Neutrophil (primary cell): ENCODE measurements at regions not wholly inside any gene's neighbourhood (a gene's known extent, or its start where the extent isn't known, plus 50 kb on each side); places are given as distances from the start of the nearest gene placed in this dataset.

Source experiments
- H3K27ac ChIP-seq: fragments of 200-600 bp; sonication (generic); 2 replicates; pipeline ENCODE4 v1.5.1; 2016; ENCODE audit warnings: mild to moderate bottlenecking, moderate library complexity
- H3K27me3 ChIP-seq: fragments of 200-600 bp; sonication (generic); 2 replicates; pipeline ENCODE4 v1.6.0; 2016; ENCODE audit warnings: mild to moderate bottlenecking
- H3K36me3 ChIP-seq: fragments of 200-600 bp; sonication (generic); 2 replicates; pipeline ENCODE4 v1.5.1; 2017
- H3K4me1 ChIP-seq, 2 experiments: fragments of 200-600 bp in 1 of 2; sonication (generic) in 1 of 2; 1 replicate in 1 of 2; 2 replicates in 1 of 2; pipeline versions ENCODE4 v1.5.1 to v1.6.1; 2013 to 2016; ENCODE audit warnings: low read depth in 1 of 2, low read length in 1 of 2, mild to moderate bottlenecking in 1 of 2, moderate library complexity in 1 of 2; ENCODE audit not compliant: control insufficient read depth in 1 of 2, insufficient read depth in 1 of 2
- H3K4me3 ChIP-seq, 2 experiments: fragments of 200-600 bp in 1 of 2; sonication (generic) in 1 of 2; 1 replicate in 1 of 2; 2 replicates in 1 of 2; pipeline ENCODE4 v1.5.1; 2013 to 2016; ENCODE audit warnings: low read depth in 1 of 2, low read length in 1 of 2, mild to moderate bottlenecking in 1 of 2, moderate library complexity in 1 of 2
- H3K9me3 ChIP-seq: fragments of 200-600 bp; sonication (generic); 2 replicates; pipeline ENCODE4 v1.5.1; 2016
- TF ChIP-seq, protein P1 (sequence below): fragments of 200-600 bp; sonication (generic); IDR thresholded peaks from 2 replicates; pipeline ENCODE4 v1.5.1; 2016; ENCODE audit warnings: antibody characterized with exemption

GRCh38 chr6:28589234-28589956 lies 63.7 kb downstream of the GPX5 start:
- no peak overlapping the region for H3K4me3 ChIP-seq
- no peaks in the 10 kb centered on the region for H3K9me3 ChIP-seq
- no peak overlapping the region for H3K27ac ChIP-seq
- H3K36me3 ChIP-seq: no peaks in the 10 kb centered on the region
- H3K4me1 ChIP-seq: no peaks in the 10 kb centered on the region
- TF ChIP-seq, protein P1, sequence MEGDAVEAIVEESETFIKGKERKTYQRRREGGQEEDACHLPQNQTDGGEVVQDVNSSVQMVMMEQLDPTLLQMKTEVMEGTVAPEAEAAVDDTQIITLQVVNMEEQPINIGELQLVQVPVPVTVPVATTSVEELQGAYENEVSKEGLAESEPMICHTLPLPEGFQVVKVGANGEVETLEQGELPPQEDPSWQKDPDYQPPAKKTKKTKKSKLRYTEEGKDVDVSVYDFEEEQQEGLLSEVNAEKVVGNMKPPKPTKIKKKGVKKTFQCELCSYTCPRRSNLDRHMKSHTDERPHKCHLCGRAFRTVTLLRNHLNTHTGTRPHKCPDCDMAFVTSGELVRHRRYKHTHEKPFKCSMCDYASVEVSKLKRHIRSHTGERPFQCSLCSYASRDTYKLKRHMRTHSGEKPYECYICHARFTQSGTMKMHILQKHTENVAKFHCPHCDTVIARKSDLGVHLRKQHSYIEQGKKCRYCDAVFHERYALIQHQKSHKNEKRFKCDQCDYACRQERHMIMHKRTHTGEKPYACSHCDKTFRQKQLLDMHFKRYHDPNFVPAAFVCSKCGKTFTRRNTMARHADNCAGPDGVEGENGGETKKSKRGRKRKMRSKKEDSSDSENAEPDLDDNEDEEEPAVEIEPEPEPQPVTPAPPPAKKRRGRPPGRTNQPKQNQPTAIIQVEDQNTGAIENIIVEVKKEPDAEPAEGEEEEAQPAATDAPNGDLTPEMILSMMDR: no peak
- peaks cover 86% of the 10 kb centered on the region for H3K27me3 ChIP-seq

- H3K4me3 ChIP-seq: no peak overlapping the region
- H3K4me1 ChIP-seq: no peaks in the 10 kb centered on the region
- peaks cover 81% of the 10 kb centered on the region for H3K27me3 ChIP-seq
- H3K9me3 ChIP-seq: no peaks in the 10 kb centered on the region
- no peak overlapping the region for H3K27ac ChIP-seq
- TF ChIP-seq, protein P1: no peak
- no peaks in the 10 kb centered on the region for H3K36me3 ChIP-seq
These were observed 64.3 kb downstream of the GPX5 start for GRCh38 chr6:28589957-28590349.

- no peaks in the 10 kb centered on the region for H3K4me1 ChIP-seq
- TF ChIP-seq, protein P1: no peak
- H3K9me3 ChIP-seq: no peaks in the 10 kb centered on the region
- peaks cover 33% of the 10 kb centered on the region for H3K27me3 ChIP-seq
- no peaks in the 10 kb centered on the region for H3K36me3 ChIP-seq
- H3K4me3 ChIP-seq: no peak overlapping the region
- H3K27ac ChIP-seq: no peak overlapping the region
These were observed 71.6 kb downstream of the GPX5 start for GRCh38 chr6:28597217-28597835.

DNA sequence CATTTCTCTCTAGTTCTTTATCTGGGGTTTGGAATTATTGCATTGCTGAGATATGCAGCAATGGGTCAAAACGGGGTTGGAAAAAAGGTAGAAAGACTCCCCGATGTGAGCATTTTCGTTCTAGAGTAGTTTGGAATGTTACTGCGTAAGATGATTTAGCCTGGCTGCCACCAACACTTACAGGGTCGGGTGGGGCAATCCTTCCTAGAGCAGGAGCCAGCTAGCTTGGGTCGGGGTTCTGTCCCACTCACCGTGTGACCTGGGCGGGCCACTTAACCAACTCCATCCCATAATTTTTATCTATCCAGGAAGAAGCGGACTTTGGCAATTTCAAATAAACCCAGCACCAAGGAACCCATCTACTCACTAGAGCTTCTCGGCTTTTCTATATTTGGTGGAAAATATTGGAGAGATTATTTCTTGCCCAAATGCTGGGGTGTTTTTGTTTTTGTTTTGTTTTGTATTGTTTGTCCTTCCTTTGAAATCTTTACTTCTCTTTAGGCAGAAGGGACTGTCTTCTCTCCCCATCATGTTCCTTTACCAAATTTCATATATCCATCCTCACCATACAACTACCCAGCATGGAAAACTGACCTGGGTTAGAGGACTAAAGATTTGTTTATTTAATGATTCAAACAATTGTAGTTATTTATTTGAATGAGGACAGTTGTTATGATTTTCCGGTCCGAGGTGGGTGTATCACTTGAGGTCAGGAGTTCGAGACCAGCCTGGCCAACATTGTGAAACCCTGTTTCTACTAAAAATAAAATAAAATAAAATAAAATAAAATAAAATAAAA lies 72.4 kb downstream of the GPX5 start:
- H3K9me3 ChIP-seq: no peaks in the 10 kb centered on the region
- TF ChIP-seq, protein P1: no peak
- H3K4me3 ChIP-seq: no peak overlapping the region
- H3K27ac ChIP-seq: no peak overlapping the region
- peaks cover 26% of the 10 kb centered on the region for H3K27me3 ChIP-seq
- H3K4me1 ChIP-seq: no peaks in the 10 kb centered on the region
- H3K36me3 ChIP-seq: no peaks in the 10 kb centered on the region

GRCh38 chr6:28598757-28599686 lies 73.3 kb downstream of the GPX5 start:
- Histone ChIP-seq H3K27me3 (peaks cover 26% of the 10 kb centered on the region), H3K27ac (no peak overlapping the region), H3K4me1 (no peaks in the 10 kb centered on the region), H3K36me3 (no peaks in the 10 kb centered on the region), H3K9me3 (no peaks in the 10 kb centered on the region), H3K4me3 (no peak overlapping the region)
- TF ChIP-seq, protein P1: no peak
